ENCODE measurements at regions not wholly inside any gene's neighbourhood (a gene's known extent, or its start where the extent isn't known, plus 50 kb on each side); places are given as distances from the start of the nearest gene placed in this dataset.

GRCh38 chr9:110069326-110070248, 138.4 kb downstream of the C9orf152 start:
- no peak for TF ChIP-seq CTCF (IDR thresholded peaks at IDR 0.05)
- H3K4me1 ChIP-seq (ENCODE audit: control insufficient read depth, insufficient read depth, low read length), result peaks cover 8% of the 10 kb centered on the region

GRCh38 chr9:110072597-110073355, 135.2 kb downstream of the C9orf152 start:
- H3K27me3 ChIP-seq (ENCODE audit: control insufficient read depth, insufficient read depth, low read length), result no peaks in the 10 kb centered on the region
- DNase-seq (no peak), ATAC-seq (no peak)
- H3K9me3 ChIP-seq (ENCODE audit: control insufficient read depth, insufficient read depth, low read length), result no peaks in the 10 kb centered on the region
- H3K27ac ChIP-seq (ENCODE audit: low read length), result no peak overlapping the region
- H3K4me1 ChIP-seq (ENCODE audit: control insufficient read depth, insufficient read depth, low read length), result no peaks in the 10 kb centered on the region
- Mint-ChIP-seq H3K4me3 (no peak overlapping the region), H3K36me3 (no peaks in the 10 kb centered on the region), H3K4me1 (no peaks in the 10 kb centered on the region), H3K9me3 (no peaks in the 10 kb centered on the region), H3K27me3 (ENCODE audit: low read depth in 2 of 2) (no peaks in the 10 kb centered on the region), H3K27ac (no peak overlapping the region)
- no peak overlapping the region for H3K4me3 ChIP-seq (ENCODE audit: low read length)
- TF ChIP-seq CTCF (IDR thresholded peaks at IDR 0.05), result no peak
- intact Hi-C loops (cut with micrococcal nuclease), result no loop called here
- WGBS (ENCODE audit: insufficient coverage), result 94% methylated on average over 4 of the region's 5 CpGs
- no peaks in the 10 kb centered on the region for H3K36me3 ChIP-seq (ENCODE audit: control insufficient read depth, insufficient read depth, low read length)

More at GRCh38 chr9:110069326-110070248, 138.4 kb downstream of the C9orf152 start:
- Histone ChIP-seq H3K27ac (ENCODE audit: low read length) (no peak overlapping the region), H3K27me3 (ENCODE audit: control insufficient read depth, insufficient read depth, low read length) (no peaks in the 10 kb centered on the region), H3K4me3 (ENCODE audit: low read length) (no peak overlapping the region), H3K36me3 (ENCODE audit: control insufficient read depth, insufficient read depth, low read length) (no peaks in the 10 kb centered on the region), H3K9me3 (ENCODE audit: control insufficient read depth, insufficient read depth, low read length) (no peaks in the 10 kb centered on the region)
- no peaks in the 10 kb centered on the region for H3K36me3 Mint-ChIP-seq
- DNase-seq, result no peak
- intact Hi-C loops (cut with micrococcal nuclease), result no loop called here
- no peaks in the 10 kb centered on the region for H3K9me3 Mint-ChIP-seq
- no peak overlapping the region for H3K4me3 Mint-ChIP-seq
- H3K4me1 Mint-ChIP-seq, result no peaks in the 10 kb centered on the region
- WGBS (ENCODE audit: insufficient coverage), result 83% methylated on average over 14 of the region's 14 CpGs
- ATAC-seq, result peak in 2 of 3 donors; percentile 21 to 82
- no peaks in the 10 kb centered on the region for H3K27me3 Mint-ChIP-seq (ENCODE audit: low read depth in 2 of 2)
- H3K27ac Mint-ChIP-seq, result no peak overlapping the region

GRCh38 chr9:110073356-110073905, 134.5 kb downstream of the C9orf152 start:
- Histone ChIP-seq H3K27me3 (ENCODE audit: control insufficient read depth, insufficient read depth, low read length) (no peaks in the 10 kb centered on the region), H3K27ac (ENCODE audit: low read length) (no peak overlapping the region), H3K4me3 (ENCODE audit: low read length) (no peak overlapping the region), H3K36me3 (ENCODE audit: control insufficient read depth, insufficient read depth, low read length) (no peaks in the 10 kb centered on the region), H3K4me1 (ENCODE audit: control insufficient read depth, insufficient read depth, low read length) (no peaks in the 10 kb centered on the region), H3K9me3 (ENCODE audit: control insufficient read depth, insufficient read depth, low read length) (no peaks in the 10 kb centered on the region)
- Mint-ChIP-seq H3K9me3 (no peaks in the 10 kb centered on the region), H3K36me3 (no peaks in the 10 kb centered on the region), H3K4me3 (no peak overlapping the region), H3K4me1 (no peaks in the 10 kb centered on the region), H3K27ac (no peak overlapping the region), H3K27me3 (ENCODE audit: low read depth in 2 of 2) (no peaks in the 10 kb centered on the region)
- no peak for DNase-seq
- TF ChIP-seq CTCF (IDR thresholded peaks at IDR 0.05), result no peak
- ATAC-seq, result no peak
- intact Hi-C loops (cut with micrococcal nuclease), result no loop called here
